Neural cell (in vitro differentiated cells): ENCODE measurements at regions not wholly inside any gene's neighbourhood (a gene's known extent, or its start where the extent isn't known, plus 50 kb on each side); places are given as distances from the start of the nearest gene placed in this dataset.

Source experiments
- H2AFZ ChIP-seq: fragments of 200-600, 300-800 bp; sonication (generic), shearing (Covaris generic); 2 replicates; pipeline ENCODE4 v1.6.0; 2014; ENCODE audit warnings: low read depth, mild to moderate bottlenecking, antibody characterized with exemption, low read length, moderate library complexity
- H3F3A ChIP-seq: fragments of 200-600 bp; shearing (Covaris generic); 2 replicates; pipeline ENCODE4 v1.6.1; 2016; ENCODE audit warnings: mild to moderate bottlenecking, moderate library complexity, mixed read lengths, antibody characterized with exemption, low read length; ENCODE audit not compliant: insufficient read depth, poor library complexity, severe bottlenecking
- H3K27ac ChIP-seq: fragments of 200-600, 300-800 bp; sonication (generic), shearing (Covaris generic); 2 replicates; pipeline ENCODE4 v1.5.1; 2014; ENCODE audit warnings: mild to moderate bottlenecking, low read length, moderate library complexity
- H3K27me3 ChIP-seq: fragments of 300-800, 200-600 bp; sonication (generic), shearing (Covaris generic); 2 replicates; pipeline ENCODE4 v1.6.0; 2014; ENCODE audit warnings: mild to moderate bottlenecking, low read depth, low read length, moderate library complexity; ENCODE audit not compliant: insufficient read depth
- H3K36me3 ChIP-seq: fragments of 300-800, 200-600 bp; sonication (generic), shearing (Covaris generic); 2 replicates; pipeline ENCODE4 v1.5.1; 2014; ENCODE audit warnings: mild to moderate bottlenecking, antibody characterized with exemption, low read length, moderate library complexity; ENCODE audit not compliant: insufficient read depth
- H3K4me2 ChIP-seq: fragments of 300-800, 200-600 bp; sonication (generic), shearing (Covaris generic); 2 replicates; pipeline ENCODE4 v1.6.0; 2014; ENCODE audit warnings: mild to moderate bottlenecking, low read length
- H3K4me3 ChIP-seq: fragments of 300-800, 200-600 bp; sonication (generic), shearing (Covaris generic); 2 replicates; pipeline ENCODE4 v1.5.1; 2014; ENCODE audit warnings: mild to moderate bottlenecking, low read length, moderate library complexity
- H3K79me2 ChIP-seq: fragments of 200-600 bp; shearing (Covaris generic); replicated peaks from 2 replicates; pipeline ENCODE4 v1.6.0; 2014; ENCODE audit warnings: mild to moderate bottlenecking, low read length, moderate library complexity; ENCODE audit not compliant: insufficient read depth
- H3K9ac ChIP-seq: fragments of 300-800, 200-600 bp; sonication (generic), shearing (Covaris generic); 2 replicates; pipeline ENCODE4 v1.6.1; 2016; ENCODE audit warnings: mild to moderate bottlenecking, low read length, mixed read lengths
- H3K9me2 ChIP-seq: fragments of 200-600 bp; shearing (Covaris generic); 2 replicates; pipeline ENCODE4 v1.6.1; 2016; ENCODE audit warnings: mild to moderate bottlenecking, low read length, mixed read lengths; ENCODE audit not compliant: insufficient read depth
- H3K9me3 ChIP-seq: fragments of 200-600, 300-800 bp; sonication (generic), shearing (Covaris generic); 2 replicates; pipeline ENCODE4 v1.6.1; 2016; ENCODE audit warnings: mild to moderate bottlenecking, mixed run types, low read length, moderate library complexity, mixed read lengths
- H4K20me1 ChIP-seq: fragments of 200-600 bp; shearing (Covaris generic); 2 replicates; pipeline ENCODE4 v1.6.1; 2016; ENCODE audit warnings: mild to moderate bottlenecking, mixed run types; ENCODE audit not compliant: insufficient read depth
- CTCF ChIP-seq: fragments of 450-650 bp; IDR thresholded peaks from 2 replicates; pipeline ENCODE4 v1.5.1; 2014; ENCODE audit warnings: antibody characterized with exemption, mild to moderate bottlenecking, moderate library complexity; ENCODE audit not compliant: poor library complexity, severe bottlenecking
- EP300 ChIP-seq: fragments of 450-650 bp; conservative IDR thresholded peaks from 2 replicates; pipeline ENCODE4 v1.6.1; 2014; ENCODE audit warnings: antibody characterized with exemption, mild to moderate bottlenecking, moderate library complexity; ENCODE audit not compliant: poor library complexity, severe bottlenecking
- EZH2 ChIP-seq: fragments of 200-600, 300-800 bp; shearing (Covaris generic), sonication (generic); IDR thresholded peaks from 2 replicates; pipeline ENCODE4 v1.6.1; 2014; ENCODE audit warnings: antibody characterized with exemption, low read length, borderline replicate concordance, mild to moderate bottlenecking; ENCODE audit not compliant: insufficient read depth, poor library complexity, severe bottlenecking
- MXI1 ChIP-seq: fragments of 450-650 bp; conservative IDR thresholded peaks from 2 replicates; pipeline ENCODE4 v1.6.1; 2014; ENCODE audit warnings: antibody characterized with exemption, mild to moderate bottlenecking; ENCODE audit not compliant: poor library complexity, severe bottlenecking
- POLR2AphosphoS5 ChIP-seq: IDR thresholded peaks from 2 replicates; pipeline ENCODE4 v1.6.1; 2012
- RAD21 ChIP-seq: fragments of 450-650 bp; conservative IDR thresholded peaks from 2 replicates; pipeline ENCODE4 v1.6.1; 2014; ENCODE audit warnings: antibody characterized with exemption, mild to moderate bottlenecking, moderate library complexity
- REST ChIP-seq: IDR thresholded peaks from 2 replicates; pipeline ENCODE4 v1.6.1; 2012; ENCODE audit warnings: borderline replicate concordance
- SMC3 ChIP-seq: fragments of 450-650 bp; conservative IDR thresholded peaks from 2 replicates; pipeline ENCODE4 v1.6.1; 2014; ENCODE audit warnings: antibody characterized with exemption, mild to moderate bottlenecking, moderate library complexity; ENCODE audit not compliant: poor library complexity
- TAF1 ChIP-seq: IDR thresholded peaks from 2 replicates; pipeline ENCODE4 v1.6.1; 2012; ENCODE audit warnings: low read depth

- Histone ChIP-seq H3K9ac (no peak overlapping the region), H4K20me1 (no peaks in the 10 kb centered on the region), H2AFZ (no peak overlapping the region), H3K4me3 (no peak overlapping the region), H3K79me2 (no peaks in the 10 kb centered on the region), H3K4me2 (no peak overlapping the region), H3K27me3 (no peaks in the 10 kb centered on the region), H3K27ac (no peak overlapping the region), H3F3A (no peaks in the 10 kb centered on the region), H3K9me3 (no peaks in the 10 kb centered on the region), H3K36me3 (no peaks in the 10 kb centered on the region), H3K9me2 (no peaks in the 10 kb centered on the region)
- TF ChIP-seq TAF1 (no peak), REST (no peak), RAD21 (no peak), EZH2 (no peak), EP300 (no peak), CTCF (no peak), MXI1 (no peak), POLR2AphosphoS5 (no peak), SMC3 (no peak)
Measured at GRCh38 chr20:40195742-40196141, 493.3 kb downstream of the MAFB start.

GRCh38 chr20:40192529-40192928 lies 496.5 kb downstream of the MAFB start:
- Histone ChIP-seq H3K9me2 (no peaks in the 10 kb centered on the region), H3K9me3 (no peaks in the 10 kb centered on the region), H3K36me3 (no peaks in the 10 kb centered on the region), H3K27me3 (no peaks in the 10 kb centered on the region), H3K9ac (no peak overlapping the region), H4K20me1 (no peaks in the 10 kb centered on the region), H2AFZ (no peak overlapping the region), H3K79me2 (no peaks in the 10 kb centered on the region), H3K4me3 (no peak overlapping the region), H3K27ac (no peak overlapping the region), H3K4me2 (no peak overlapping the region), H3F3A (no peaks in the 10 kb centered on the region)
- TF ChIP-seq CTCF = no peak
- no peak for TF ChIP-seq EP300
- TF ChIP-seq TAF1 = no peak
- TF ChIP-seq RAD21 = no peak
- no peak for TF ChIP-seq EZH2
- TF ChIP-seq REST = no peak
- no peak for TF ChIP-seq SMC3
- no peak for TF ChIP-seq MXI1
- no peak for TF ChIP-seq POLR2AphosphoS5
